GM12873 (cell line): ENCODE measurements at regions not wholly inside any gene's neighbourhood (a gene's known extent, or its start where the extent isn't known, plus 50 kb on each side); places are given as distances from the start of the nearest gene placed in this dataset.

Experiments used
- TF ChIP-seq, protein P1 (sequence below): IDR thresholded peaks from 2 replicates; pipeline ENCODE4 v1.5.1; 2012; ENCODE audit warnings: low read depth, mild to moderate bottlenecking, moderate library complexity, low read length, control low read depth; ENCODE audit not compliant: insufficient read depth; ENCODE audit errors: missing control alignments

GRCh38 chr12:20053782-20054181 lies 314.6 kb upstream of the PDE3A start:
- TF ChIP-seq, protein P1, sequence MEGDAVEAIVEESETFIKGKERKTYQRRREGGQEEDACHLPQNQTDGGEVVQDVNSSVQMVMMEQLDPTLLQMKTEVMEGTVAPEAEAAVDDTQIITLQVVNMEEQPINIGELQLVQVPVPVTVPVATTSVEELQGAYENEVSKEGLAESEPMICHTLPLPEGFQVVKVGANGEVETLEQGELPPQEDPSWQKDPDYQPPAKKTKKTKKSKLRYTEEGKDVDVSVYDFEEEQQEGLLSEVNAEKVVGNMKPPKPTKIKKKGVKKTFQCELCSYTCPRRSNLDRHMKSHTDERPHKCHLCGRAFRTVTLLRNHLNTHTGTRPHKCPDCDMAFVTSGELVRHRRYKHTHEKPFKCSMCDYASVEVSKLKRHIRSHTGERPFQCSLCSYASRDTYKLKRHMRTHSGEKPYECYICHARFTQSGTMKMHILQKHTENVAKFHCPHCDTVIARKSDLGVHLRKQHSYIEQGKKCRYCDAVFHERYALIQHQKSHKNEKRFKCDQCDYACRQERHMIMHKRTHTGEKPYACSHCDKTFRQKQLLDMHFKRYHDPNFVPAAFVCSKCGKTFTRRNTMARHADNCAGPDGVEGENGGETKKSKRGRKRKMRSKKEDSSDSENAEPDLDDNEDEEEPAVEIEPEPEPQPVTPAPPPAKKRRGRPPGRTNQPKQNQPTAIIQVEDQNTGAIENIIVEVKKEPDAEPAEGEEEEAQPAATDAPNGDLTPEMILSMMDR: no peak

DNA sequence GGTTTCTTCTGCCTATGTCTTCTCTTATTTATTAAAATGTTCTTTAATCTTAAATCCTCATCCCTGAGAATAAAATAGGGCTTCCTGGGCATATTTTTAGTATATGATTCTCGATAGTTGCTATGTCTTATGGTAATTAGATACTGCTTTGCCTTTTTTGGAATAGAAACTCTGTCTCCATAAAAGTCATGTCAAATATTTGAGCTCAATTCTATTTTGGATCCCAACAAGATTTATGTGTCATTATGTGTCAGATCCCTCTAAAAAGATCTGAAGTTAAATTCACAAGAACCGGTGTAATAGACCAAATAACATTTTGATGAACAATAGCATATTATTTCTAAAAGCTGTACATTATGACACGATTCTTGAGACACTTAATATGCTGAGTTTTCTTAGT lies 312.5 kb upstream of the PDE3A start:
- TF ChIP-seq, protein P1: no peak

DNA sequence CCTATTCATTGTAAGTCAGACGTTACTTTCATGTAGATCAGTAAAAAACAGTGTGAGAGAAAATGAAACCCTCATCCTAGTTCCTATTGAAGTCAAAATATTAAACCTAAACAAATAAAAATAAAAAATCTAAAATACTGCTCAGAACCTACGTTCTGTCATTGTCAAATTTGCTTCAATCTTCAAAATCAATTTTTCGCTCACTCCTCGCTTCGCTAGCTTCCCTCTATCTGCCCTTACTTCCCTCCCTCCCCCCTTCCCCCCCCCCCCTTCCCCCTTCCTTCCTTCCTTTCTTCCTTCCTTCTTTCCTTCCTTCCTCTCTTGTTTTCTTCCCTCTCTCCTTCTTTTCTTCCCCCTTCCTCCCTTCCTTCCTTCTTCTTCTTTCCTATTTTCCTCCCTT lies 310.9 kb upstream of the PDE3A start:
- TF ChIP-seq, protein P1: no peak

DNA sequence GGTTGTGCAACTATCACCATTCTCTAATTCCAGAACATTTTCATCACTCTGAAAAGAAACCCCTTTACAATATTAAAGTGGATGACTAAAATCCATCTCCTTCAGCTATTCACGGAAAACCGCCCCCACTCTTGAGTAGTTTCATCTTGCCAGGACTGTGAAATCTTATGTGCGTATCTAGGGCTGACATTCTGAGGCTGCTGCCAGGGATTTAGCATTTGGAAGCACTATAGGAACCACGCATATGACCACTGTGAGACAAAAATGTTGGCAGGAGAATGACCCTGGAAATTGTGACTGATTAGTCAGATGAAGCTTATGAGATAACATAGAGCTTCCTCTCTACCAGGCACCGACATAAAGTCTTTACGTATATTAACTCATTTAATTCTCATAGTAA lies 305.2 kb upstream of the PDE3A start:
- TF ChIP-seq, protein P1: no peak

GRCh38 chr12:20077618-20078017 lies 290.7 kb upstream of the PDE3A start:
- TF ChIP-seq, protein P1: no peak

DNA sequence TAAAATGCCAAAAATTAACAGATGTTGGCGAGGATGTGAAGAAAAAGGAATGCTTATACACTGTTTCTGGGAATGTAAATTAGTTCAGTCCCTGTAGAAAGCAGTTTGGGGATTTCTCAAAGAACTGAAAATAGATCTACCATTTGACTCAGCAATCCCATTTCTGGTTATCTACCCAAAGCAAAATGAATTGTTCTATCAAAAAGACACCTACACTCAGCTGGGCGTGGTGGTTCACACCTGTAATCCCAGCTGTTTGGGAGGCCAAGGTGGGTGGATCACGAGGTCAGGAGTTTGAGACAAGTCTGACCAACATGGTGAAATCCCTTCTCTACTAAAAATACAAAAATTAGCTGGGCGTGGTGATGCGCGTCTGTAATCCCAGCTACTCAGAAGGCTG lies 279.3 kb upstream of the PDE3A start:
- TF ChIP-seq, protein P1: no peak

DNA sequence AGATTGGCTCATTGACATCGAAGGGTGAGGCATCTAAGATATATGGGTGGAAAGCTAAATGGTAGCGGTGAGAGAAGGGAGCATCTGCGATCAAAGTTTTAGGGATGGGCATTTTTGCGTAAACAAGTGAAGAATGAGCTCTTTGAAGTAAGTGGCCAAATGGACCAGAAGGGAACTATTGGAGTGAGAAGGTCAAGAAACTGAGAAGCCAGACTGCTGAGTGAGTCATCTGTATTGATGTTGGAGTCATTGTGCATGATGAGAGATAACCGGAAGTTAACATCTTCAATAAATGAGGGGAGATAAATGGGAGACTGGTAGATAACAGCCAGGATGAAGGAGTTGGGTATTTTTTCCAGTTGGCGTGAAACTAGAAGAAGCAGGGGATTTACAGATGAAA lies 271.9 kb upstream of the PDE3A start:
- TF ChIP-seq, protein P1: no peak
